ENCODE measurements at regions not wholly inside any gene's neighbourhood (a gene's known extent, or its start where the extent isn't known, plus 50 kb on each side); places are given as distances from the start of the nearest gene placed in this dataset.

GRCh38 chr7:88485821-88486220 is 179.1 kb upstream of the STEAP4 start:
- intact Hi-C loops (cut with DNase I), result no loop called here
- TF ChIP-seq CTCF (IDR thresholded peaks at IDR 0.05) (no peak), POLR2A (IDR thresholded peaks at IDR 0.05) (no peak)
- DNase-seq, result no peak
- Histone ChIP-seq H3K4me3 (no peak overlapping the region), H3K27me3 (no peaks in the 10 kb centered on the region), H3K9me3 (no peaks in the 10 kb centered on the region), H3K27ac (no peak overlapping the region), H3K36me3 (no peaks in the 10 kb centered on the region), H3K4me1 (no peaks in the 10 kb centered on the region)
- WGBS, 2 donors, result 38 to 48% methylated on average over 2 of the region's 2 CpGs

GRCh38 chr7:88484551-88484950 is 177.9 kb upstream of the STEAP4 start:
- H3K4me1 ChIP-seq, result no peaks in the 10 kb centered on the region
- no peak for DNase-seq
- H3K4me3 ChIP-seq, result no peak overlapping the region
- H3K9me3 ChIP-seq, result no peaks in the 10 kb centered on the region
- TF ChIP-seq CTCF (IDR thresholded peaks at IDR 0.05) (no peak), POLR2A (IDR thresholded peaks at IDR 0.05) (no peak)
- no peaks in the 10 kb centered on the region for H3K36me3 ChIP-seq
- no peak overlapping the region for H3K27ac ChIP-seq
- 66 to 68% methylated on average over 3 of the region's 3 CpGs for WGBS, 2 donors
- intact Hi-C loops (cut with DNase I), result no loop called here
- no peaks in the 10 kb centered on the region for H3K27me3 ChIP-seq

- Histone ChIP-seq H3K4me3 (no peak overlapping the region), H3K9me3 (no peaks in the 10 kb centered on the region), H3K4me1 (no peaks in the 10 kb centered on the region), H3K27me3 (no peaks in the 10 kb centered on the region), H3K36me3 (no peaks in the 10 kb centered on the region), H3K27ac (no peak overlapping the region)
- DNase-seq, result no peak
- intact Hi-C loops (cut with DNase I), result no loop called here
- TF ChIP-seq CTCF (IDR thresholded peaks at IDR 0.05) (no peak), POLR2A (IDR thresholded peaks at IDR 0.05) (no peak)
Measured at GRCh38 chr7:88480896-88481295, 174.2 kb upstream of the STEAP4 start.

- H3K4me3 ChIP-seq, result no peak overlapping the region
- 55 to 59% methylated on average over 4 of the region's 4 CpGs for WGBS, 2 donors
- intact Hi-C loops (cut with DNase I), result no loop called here
Measured at GRCh38 chr7:88480271-88480670, 173.6 kb upstream of the STEAP4 start.

GRCh38 chr7:88477976-88478375 is 171.3 kb upstream of the STEAP4 start:
- TF ChIP-seq CTCF (IDR thresholded peaks at IDR 0.05), result no peak
- no peak for TF ChIP-seq POLR2A (IDR thresholded peaks at IDR 0.05)
- H3K4me3 ChIP-seq, result no peak overlapping the region

More at GRCh38 chr7:88480271-88480670, 173.6 kb upstream of the STEAP4 start:
- H3K27me3 ChIP-seq, result no peaks in the 10 kb centered on the region
- H3K4me1 ChIP-seq, result no peaks in the 10 kb centered on the region
- H3K9me3 ChIP-seq, result no peaks in the 10 kb centered on the region
- DNase-seq, result no peak
- no peak overlapping the region for H3K27ac ChIP-seq
- no peak for TF ChIP-seq CTCF (IDR thresholded peaks at IDR 0.05)
- no peak for TF ChIP-seq POLR2A (IDR thresholded peaks at IDR 0.05)
- H3K36me3 ChIP-seq, result no peaks in the 10 kb centered on the region

More at GRCh38 chr7:88477976-88478375, 171.3 kb upstream of the STEAP4 start:
- H3K36me3 ChIP-seq, result no peaks in the 10 kb centered on the region
- no peak overlapping the region for H3K27ac ChIP-seq
- H3K27me3 ChIP-seq, result no peaks in the 10 kb centered on the region
- DNase-seq, result no peak
- H3K9me3 ChIP-seq, result no peaks in the 10 kb centered on the region
- H3K4me1 ChIP-seq, result no peaks in the 10 kb centered on the region
- intact Hi-C loops (cut with DNase I), result no loop called here

Measured in esophagus squamous epithelium (tissue), 5 donors.